Pons (tissue), 1 donor: ENCODE measurements at regions not wholly inside any gene's neighbourhood (a gene's known extent, or its start where the extent isn't known, plus 50 kb on each side); places are given as distances from the start of the nearest gene placed in this dataset.
A peak's percentile ranks its signal among the peaks of the same experiment; 100 is the strongest.

ENCODE experiments used
- DNase-seq: peaks from one replicate; pipeline ENCODE4 v3.0.0-alpha.2; 2016; ENCODE audit warnings: low spot score

GRCh38 chr3:182465301-182466185 is 327.8 kb upstream of the ATP11B start:
- no peak for DNase-seq

GRCh38 chr3:182469086-182469485 is 324.2 kb upstream of the ATP11B start:
- no peak for DNase-seq

GRCh38 chr3:182470187-182470586 is 323.1 kb upstream of the ATP11B start:
- no peak for DNase-seq

- no peak for DNase-seq
These were observed 320.1 kb upstream of the ATP11B start for GRCh38 chr3:182473191-182473710.

- DNase-seq, result no peak
These were observed 314.9 kb upstream of the ATP11B start for GRCh38 chr3:182478369-182478768.

GRCh38 chr3:182479419-182480336 is 313.6 kb upstream of the ATP11B start:
- DNase-seq, result no peak

- no peak for DNase-seq
These were observed 310.6 kb upstream of the ATP11B start for GRCh38 chr3:182482705-182483104.

- DNase-seq, result no peak
These were observed 308.6 kb upstream of the ATP11B start for GRCh38 chr3:182484682-182485081.

GRCh38 chr3:182485301-182485700 is 308.0 kb upstream of the ATP11B start:
- DNase-seq, result no peak

GRCh38 chr3:182486463-182486862 is 306.8 kb upstream of the ATP11B start:
- DNase-seq, result no peak

GRCh38 chr3:182487143-182487542 is 306.2 kb upstream of the ATP11B start:
- no peak for DNase-seq

- no peak for DNase-seq
These were observed 305.7 kb upstream of the ATP11B start for GRCh38 chr3:182487611-182488010.

GRCh38 chr3:182490596-182491491 is 302.5 kb upstream of the ATP11B start:
- DNase-seq, result peak; percentile 87

- no peak for DNase-seq
These were observed 301.7 kb upstream of the ATP11B start for GRCh38 chr3:182491577-182491976.

GRCh38 chr3:182492536-182492935 is 300.8 kb upstream of the ATP11B start:
- no peak for DNase-seq

GRCh38 chr3:182500289-182500688 is 293.0 kb upstream of the ATP11B start:
- DNase-seq, result no peak

- DNase-seq, result no peak
These were observed 291.4 kb upstream of the ATP11B start for GRCh38 chr3:182501856-182502255.

- DNase-seq, result no peak
These were observed 289.9 kb upstream of the ATP11B start for GRCh38 chr3:182503401-182503800.

- DNase-seq, result peak; percentile 80
These were observed 284.2 kb upstream of the ATP11B start for GRCh38 chr3:182508919-182509711.

GRCh38 chr3:182509844-182510460 is 283.4 kb upstream of the ATP11B start:
- DNase-seq, result no peak
